CD14-positive monocyte (primary cell): ENCODE measurements at regions not wholly inside any gene's neighbourhood (a gene's known extent, or its start where the extent isn't known, plus 50 kb on each side); places are given as distances from the start of the nearest gene placed in this dataset.

Experiments used
- DNase-seq, 3 donors: peaks; one replicate each; pipeline ENCODE4 v3.0.0-alpha.2; 2011 to 2022
- H2AFZ ChIP-seq: 2 replicates; pipeline ENCODE4 v1.6.0; 2012; ENCODE audit warnings: mild to moderate bottlenecking, low read depth, low read length, inconsistent platforms; ENCODE audit not compliant: insufficient read depth, poor library complexity, severe bottlenecking
- H3K27ac ChIP-seq, 2 donors: 1 replicate in 1 of 2; 2 replicates in 1 of 2; pipeline ENCODE4 v1.5.1; 2012 to 2013; ENCODE audit warnings: low read length in 2 of 2, control low read depth in 1 of 2, inconsistent platforms in 1 of 2, low read depth in 1 of 2, mild to moderate bottlenecking in 1 of 2
- H3K27me3 ChIP-seq, 2 donors: one replicate each; pipeline versions ENCODE4 v1.6.0 to v1.6.1; 2011 to 2013; ENCODE audit warnings: low read length in 2 of 2; ENCODE audit not compliant: control insufficient read depth in 2 of 2, insufficient read depth in 2 of 2
- H3K36me3 ChIP-seq, 2 donors: replicated peaks in 1 of 2; 1 replicate in 1 of 2; 2 replicates in 1 of 2; pipeline versions ENCODE4 v1.5.1 to v1.6.1; 2012 to 2013; ENCODE audit warnings: low read length in 2 of 2, control low read depth in 1 of 2, inconsistent platforms in 1 of 2, mild to moderate bottlenecking in 1 of 2; ENCODE audit not compliant: insufficient read depth in 2 of 2, control insufficient read depth in 1 of 2
- H3K4me1 ChIP-seq, 2 donors: 1 replicate in 1 of 2; 2 replicates in 1 of 2; pipeline versions ENCODE4 v1.5.1 to v1.6.1; 2012 to 2013; ENCODE audit warnings: low read length in 2 of 2, control low read depth in 1 of 2, inconsistent platforms in 1 of 2, mild to moderate bottlenecking in 1 of 2, moderate library complexity in 1 of 2; ENCODE audit not compliant: insufficient read depth in 2 of 2, control insufficient read depth in 1 of 2
- H3K4me2 ChIP-seq: replicated peaks from 2 replicates; pipeline ENCODE3; 2012; ENCODE audit warnings: low read length, moderate library complexity, mild to moderate bottlenecking; ENCODE audit not compliant: poor library complexity, severe bottlenecking; ENCODE audit errors: extremely low read depth
- H3K4me3 ChIP-seq, 3 experiments: fragments of 200-600 bp in 1 of 3; sonication (generic) in 1 of 3; replicated peaks in 1 of 3; 1 replicate in 2 of 3; 2 replicates in 1 of 3; pipeline ENCODE4 v1.5.1; 2011 to 2013; ENCODE audit warnings: low read length in 3 of 3, mild to moderate bottlenecking in 3 of 3, control low read depth in 2 of 3, low read depth in 2 of 3, inconsistent platforms in 1 of 3, moderate library complexity in 1 of 3
- H3K79me2 ChIP-seq: 2 replicates; pipeline ENCODE4 v1.6.0; 2012; ENCODE audit warnings: mild to moderate bottlenecking, control low read depth, inconsistent platforms, low read length, moderate library complexity; ENCODE audit not compliant: insufficient read depth
- H3K9ac ChIP-seq: 2 replicates; pipeline ENCODE4 v1.6.0; 2017; ENCODE audit warnings: low read length, mild to moderate bottlenecking; ENCODE audit not compliant: insufficient read depth, poor library complexity, severe bottlenecking
- H3K9me3 ChIP-seq, 2 donors: replicated peaks in 1 of 2; 1 replicate in 1 of 2; 2 replicates in 1 of 2; pipeline versions ENCODE4 v1.5.1 to v1.6.1; 2012 to 2013; ENCODE audit warnings: low read length in 2 of 2, control low read depth in 1 of 2; ENCODE audit not compliant: control insufficient read depth in 1 of 2, insufficient read depth in 1 of 2
- H4K20me1 ChIP-seq: 2 replicates; pipeline ENCODE4 v1.6.0; 2012; ENCODE audit warnings: mild to moderate bottlenecking, low read length, control low read depth, moderate library complexity; ENCODE audit not compliant: insufficient read depth
- H3K27ac Mint-ChIP-seq, 7 donors: one replicate each; pipeline ENCODE4 v1.8.0; 2020; ENCODE audit warnings: mild to moderate bottlenecking in 7 of 7, mixed read lengths in 7 of 7, moderate library complexity in 6 of 7, inconsistent platforms in 2 of 7
- H3K27me3 Mint-ChIP-seq, 3 donors: one replicate each; pipeline ENCODE4 v1.8.0; 2021 to 2022; ENCODE audit warnings: low read depth in 3 of 3, mild to moderate bottlenecking in 3 of 3, mixed read lengths in 3 of 3, moderate library complexity in 3 of 3, inconsistent platforms in 1 of 3
- H3K36me3 Mint-ChIP-seq, 2 donors: one replicate each; pipeline ENCODE4 v1.8.0; 2020; ENCODE audit warnings: mixed read lengths in 2 of 2, inconsistent platforms in 1 of 2, mild to moderate bottlenecking in 1 of 2
- H3K4me1 Mint-ChIP-seq: one replicate; pipeline ENCODE4 v1.8.0; 2020; ENCODE audit warnings: mild to moderate bottlenecking, mixed read lengths
- H3K4me3 Mint-ChIP-seq, 2 donors: one replicate each; pipeline ENCODE4 v1.8.0; 2020; ENCODE audit warnings: mild to moderate bottlenecking in 2 of 2, mixed read lengths in 2 of 2, moderate library complexity in 1 of 2
- H3K9me3 Mint-ChIP-seq, 7 donors: one replicate each; pipeline ENCODE4 v1.8.0; 2020 to 2022; ENCODE audit warnings: mixed read lengths in 7 of 7, mild to moderate bottlenecking in 6 of 7, moderate library complexity in 6 of 7, inconsistent platforms in 2 of 7
- CTCF ChIP-seq: fragments of 200-600 bp; IDR thresholded peaks from one replicate; pipeline ENCODE4 v1.8.0; 2022; ENCODE audit warnings: antibody characterized with exemption, mild to moderate bottlenecking
- WGBS: methylation state at CpG from one replicate; pipeline ENCODE4 v1.1.5; 2013; ENCODE audit warnings: missing lambda C conversion rate; ENCODE audit not compliant: insufficient coverage; 5-methylcytosine and 5-hydroxymethylcytosine counted together
- intact Hi-C, 2 donors: fragments of 100-400 bp; cut with micrococcal nuclease; formaldehyde crosslinking; loops; one replicate each; pipeline versions ENCODE4 v1.15.0 to v1.15.1; 2023

GRCh38 chrX:5100004-5100403 lies 1128.7 kb downstream of the NLGN4X start:
- TF ChIP-seq CTCF: no peak
- intact Hi-C loops: no loop called here
- Histone ChIP-seq H3K27me3 (no peaks in the 10 kb centered on the region), H3K4me3 (no peak overlapping the region), H3K9me3 (no peaks in the 10 kb centered on the region), H3K4me1 (no peaks in the 10 kb centered on the region), H4K20me1 (no peaks in the 10 kb centered on the region), H2AFZ (no peak overlapping the region), H3K36me3 (no peaks in the 10 kb centered on the region), H3K79me2 (no peaks in the 10 kb centered on the region), H3K9ac (no peak overlapping the region), H3K27ac (no peak overlapping the region), H3K4me2 (no peak overlapping the region)
- no peak for DNase-seq
- Mint-ChIP-seq H3K9me3 (peaks cover 0 to 6% (median 2%) of the 10 kb centered on the region in 7 donors), H3K27me3 (no peaks in the 10 kb centered on the region), H3K4me1 (no peaks in the 10 kb centered on the region), H3K27ac (no peak overlapping the region), H3K4me3 (no peak overlapping the region), H3K36me3 (no peaks in the 10 kb centered on the region)
- no CpG with 5 or more reads among the region's 8 CpGs for WGBS

DNA sequence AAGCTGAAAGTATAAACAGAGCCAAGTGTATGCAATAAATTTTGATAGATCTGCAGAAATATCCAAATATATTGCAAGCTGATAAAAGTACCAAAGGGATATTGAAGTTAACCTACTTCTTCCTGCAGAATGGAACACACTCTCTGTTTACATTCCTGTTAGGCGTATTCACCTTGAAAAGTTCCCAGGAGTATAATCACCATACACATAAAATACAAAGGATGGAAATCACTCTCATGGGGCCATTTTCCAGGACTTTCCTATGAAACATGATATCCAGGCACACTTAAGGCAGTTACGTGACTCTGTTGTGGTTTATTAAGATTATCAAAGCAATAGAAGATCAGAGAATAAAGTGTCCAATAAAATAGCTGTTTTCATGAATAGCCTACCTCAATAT lies 1142.3 kb downstream of the NLGN4X start:
- Histone ChIP-seq H3K9me3 (no peaks in the 10 kb centered on the region), H3K4me1 (no peaks in the 10 kb centered on the region), H3K79me2 (no peaks in the 10 kb centered on the region), H2AFZ (no peak overlapping the region), H4K20me1 (no peaks in the 10 kb centered on the region), H3K27me3 (no peaks in the 10 kb centered on the region), H3K9ac (no peak overlapping the region), H3K4me2 (no peak overlapping the region), H3K27ac (no peak overlapping the region), H3K4me3 (no peak overlapping the region), H3K36me3 (no peaks in the 10 kb centered on the region)
- no peak overlapping the region for H3K4me3 Mint-ChIP-seq
- intact Hi-C loops: no loop called here
- no peak for DNase-seq
- peaks cover 0 to 3% (median 0%) of the 10 kb centered on the region in 3 donors for H3K27me3 Mint-ChIP-seq
- H3K4me1 Mint-ChIP-seq: no peaks in the 10 kb centered on the region
- H3K36me3 Mint-ChIP-seq: no peaks in the 10 kb centered on the region
- no peak overlapping the region for H3K27ac Mint-ChIP-seq
- peaks cover 0 to 7% (median 0%) of the 10 kb centered on the region in 7 donors for H3K9me3 Mint-ChIP-seq
- no peak for TF ChIP-seq CTCF
- WGBS: no CpG with 5 or more reads among the region's 2 CpGs
